ENCODE measurements at regions not wholly inside any gene's neighbourhood (a gene's known extent, or its start where the extent isn't known, plus 50 kb on each side); places are given as distances from the start of the nearest gene placed in this dataset.
"Not testable (repeated sequence)": the region's sequence is repeated elsewhere in the genome, so short reads cannot be mapped to it uniquely, and the experiment has no call there.

- DNase-seq (ENCODE audit: low read depth) = no peak
These were observed 391.9 kb downstream of the COG6 start for GRCh38 chr13:40047322-40047771.

- DNase-seq (ENCODE audit: low read depth) = no peak
These were observed 393.1 kb downstream of the COG6 start for GRCh38 chr13:40048551-40048950.

- no peak for DNase-seq (ENCODE audit: low read depth)
These were observed 397.5 kb downstream of the COG6 start for GRCh38 chr13:40052954-40053353.

- no peak for DNase-seq (ENCODE audit: low read depth)
These were observed 397.9 kb downstream of the COG6 start for GRCh38 chr13:40053401-40053800.

- DNase-seq (ENCODE audit: low read depth) = not testable (repeated sequence)
These were observed 399.0 kb downstream of the COG6 start for GRCh38 chr13:40054422-40054821.

GRCh38 chr13:40056898-40057619 is 401.6 kb downstream of the COG6 start:
- DNase-seq (ENCODE audit: low read depth) = no peak

GRCh38 chr13:40058757-40059236 is 403.3 kb downstream of the COG6 start:
- DNase-seq (ENCODE audit: low read depth) = no peak

- DNase-seq (ENCODE audit: low read depth) = no peak
These were observed 404.2 kb downstream of the COG6 start for GRCh38 chr13:40059540-40060232.

GRCh38 chr13:40060296-40061007 is 405.0 kb downstream of the COG6 start:
- DNase-seq (ENCODE audit: low read depth) = peak; percentile 4

GRCh38 chr13:40061466-40062450 is 406.3 kb downstream of the COG6 start:
- no peak for DNase-seq (ENCODE audit: low read depth)

GRCh38 chr13:40063278-40063698 is 407.8 kb downstream of the COG6 start:
- DNase-seq (ENCODE audit: low read depth) = no peak

GRCh38 chr13:40063703-40064102 is 408.2 kb downstream of the COG6 start:
- DNase-seq (ENCODE audit: low read depth) = no peak

- peak; percentile 60 for DNase-seq (ENCODE audit: low read depth)
These were observed 409.0 kb downstream of the COG6 start for GRCh38 chr13:40064154-40065097.

- DNase-seq (ENCODE audit: low read depth) = no peak
These were observed 413.9 kb downstream of the COG6 start for GRCh38 chr13:40069173-40070044.

- DNase-seq (ENCODE audit: low read depth) = no peak
These were observed 414.9 kb downstream of the COG6 start for GRCh38 chr13:40070357-40070756.

- DNase-seq (ENCODE audit: low read depth) = no peak
These were observed 417.2 kb downstream of the COG6 start for GRCh38 chr13:40072663-40073120.

GRCh38 chr13:40074338-40074737 is 418.9 kb downstream of the COG6 start:
- DNase-seq (ENCODE audit: low read depth) = no peak

- DNase-seq (ENCODE audit: low read depth) = no peak
These were observed 419.8 kb downstream of the COG6 start for GRCh38 chr13:40075281-40075680.

- DNase-seq (ENCODE audit: low read depth) = no peak
These were observed 421.4 kb downstream of the COG6 start for GRCh38 chr13:40076765-40077362.
